ENCODE measurements at regions not wholly inside any gene's neighbourhood (a gene's known extent, or its start where the extent isn't known, plus 50 kb on each side); places are given as distances from the start of the nearest gene placed in this dataset.

DNA sequence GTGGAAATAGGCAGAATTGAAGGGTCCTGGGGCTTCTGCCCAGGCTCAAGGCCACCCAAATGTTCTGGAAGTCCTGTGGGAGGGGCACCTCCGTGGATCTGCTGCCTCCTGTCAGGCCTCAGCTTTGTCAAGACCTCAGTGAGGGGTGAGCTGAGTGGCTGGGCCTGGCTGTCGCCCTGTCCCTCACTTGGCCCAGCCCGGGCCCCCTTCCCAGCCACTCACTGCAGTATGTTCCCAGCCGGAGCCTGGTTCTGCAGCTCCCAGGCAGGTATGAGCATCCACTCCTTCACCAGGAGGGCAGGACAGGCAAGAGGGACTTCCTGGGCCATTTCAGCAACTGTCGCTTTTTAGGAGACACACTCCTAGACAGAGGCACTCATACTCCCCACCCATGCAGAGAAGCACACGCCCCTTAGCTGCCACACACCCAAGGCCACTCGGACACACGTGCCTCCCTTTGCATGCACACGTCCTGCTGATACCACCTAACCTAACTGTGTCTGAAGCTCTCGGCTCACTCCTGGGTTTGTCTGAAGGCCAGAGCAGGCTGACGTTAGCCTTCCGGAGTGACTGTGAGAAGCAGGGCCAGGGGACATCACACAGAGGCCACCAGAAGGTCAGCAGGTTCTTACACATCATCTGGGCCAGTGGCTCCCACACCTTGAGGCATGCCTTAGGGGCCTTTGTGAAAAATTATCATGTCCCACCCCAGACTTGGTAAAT, 72.2 kb upstream of the COL13A1 start:
- ATAC-seq (replicated peaks) (no peak), DNase-seq (no peak)
- Mint-ChIP-seq H3K4me3 (no peak overlapping the region), H3K36me3 (no peaks in the 10 kb centered on the region), H3K27ac (no peak overlapping the region), H3K4me1 (no peaks in the 10 kb centered on the region), H3K9me3 (no peaks in the 10 kb centered on the region), H3K27me3 (peaks cover 0 to 3% of the 10 kb centered on the region in 2 donors)

- H3K4me1 Mint-ChIP-seq: no peaks in the 10 kb centered on the region
- H3K36me3 Mint-ChIP-seq: no peaks in the 10 kb centered on the region
- DNase-seq (no peak), ATAC-seq (replicated peaks) (no peak)
- no peak overlapping the region for H3K4me3 Mint-ChIP-seq
- no peak overlapping the region for H3K27ac Mint-ChIP-seq
- peaks cover 0 to 3% of the 10 kb centered on the region in 2 donors for H3K27me3 Mint-ChIP-seq
- no peaks in the 10 kb centered on the region for H3K9me3 Mint-ChIP-seq
Measured at GRCh38 chr10:69730251-69731156, 71.2 kb upstream of the COL13A1 start.

DNA sequence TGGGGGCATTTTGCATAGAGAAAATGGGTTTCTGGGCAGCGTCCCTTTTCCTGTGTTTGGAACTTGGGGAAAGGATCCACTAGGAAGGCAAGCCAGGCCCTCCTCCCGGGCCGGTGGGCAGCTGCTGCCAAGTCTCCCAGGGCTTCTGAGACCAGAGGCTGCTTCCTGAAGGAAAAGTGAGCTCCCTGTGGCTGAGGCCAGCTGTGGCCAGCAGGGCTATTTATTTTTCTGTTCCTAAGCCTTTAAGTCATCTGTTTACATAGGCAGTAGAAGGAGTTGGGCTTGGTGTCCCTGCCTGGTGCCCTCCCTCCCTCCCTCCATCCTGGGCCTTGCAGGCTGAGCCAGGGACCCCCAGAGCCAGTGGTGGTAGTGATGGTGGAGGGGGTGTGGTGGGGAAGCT, 70.5 kb upstream of the COL13A1 start:
- H3K4me1 Mint-ChIP-seq: no peaks in the 10 kb centered on the region
- no peak for DNase-seq

GRCh38 chr10:69731698-69732097, 70.0 kb upstream of the COL13A1 start:
- Mint-ChIP-seq H3K36me3 (no peaks in the 10 kb centered on the region), H3K4me1 (no peaks in the 10 kb centered on the region), H3K4me3 (no peak overlapping the region), H3K9me3 (no peaks in the 10 kb centered on the region), H3K27me3 (peaks cover 0 to 3% of the 10 kb centered on the region in 2 donors), H3K27ac (no peak overlapping the region)
- DNase-seq: no peak
- no peak for ATAC-seq (replicated peaks)

More for the DNA sequence above, 70.5 kb upstream of the COL13A1 start:
- ATAC-seq (replicated peaks): no peak
- H3K27me3 Mint-ChIP-seq: peaks cover 0 to 3% of the 10 kb centered on the region in 2 donors
- H3K4me3 Mint-ChIP-seq: no peak overlapping the region
- no peak overlapping the region for H3K27ac Mint-ChIP-seq
- H3K36me3 Mint-ChIP-seq: no peaks in the 10 kb centered on the region
- no peaks in the 10 kb centered on the region for H3K9me3 Mint-ChIP-seq

DNA sequence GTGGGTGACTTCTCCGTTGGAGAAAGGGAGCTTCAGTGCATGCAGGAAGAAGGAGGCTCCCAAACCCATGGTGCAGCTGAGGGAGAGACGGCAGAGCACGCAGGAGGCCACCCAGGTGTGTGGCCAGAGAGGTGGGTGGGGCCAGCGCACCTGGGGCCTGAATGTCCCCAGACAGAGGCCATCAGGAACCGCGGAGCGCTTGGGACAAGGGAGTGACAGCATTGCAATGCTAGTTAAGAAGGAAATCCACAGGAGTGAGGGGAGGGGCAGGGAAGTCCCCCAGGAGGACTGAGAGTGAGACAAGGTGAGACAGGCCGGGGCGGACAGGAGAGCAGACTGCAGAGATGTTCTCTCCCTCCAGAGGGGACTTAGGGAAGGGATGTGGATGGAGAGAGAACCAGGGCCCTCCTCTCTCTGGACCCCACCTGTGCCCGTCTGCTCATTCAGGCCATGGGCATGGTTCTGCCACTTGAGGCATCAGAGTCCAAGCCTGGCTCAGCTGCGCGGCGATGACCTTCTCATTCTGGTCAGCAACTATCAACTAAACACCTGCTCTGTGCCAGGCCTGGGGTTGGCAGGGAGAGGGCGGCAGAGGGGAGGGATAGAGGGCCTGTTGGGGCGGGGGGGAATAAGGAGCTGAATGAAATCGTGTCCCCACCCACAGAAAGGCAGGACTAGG, 69.4 kb upstream of the COL13A1 start:
- no peaks in the 10 kb centered on the region for H3K36me3 Mint-ChIP-seq
- H3K4me1 Mint-ChIP-seq: no peaks in the 10 kb centered on the region
- ATAC-seq (replicated peaks): no peak
- H3K27me3 Mint-ChIP-seq: peaks cover 0 to 7% of the 10 kb centered on the region in 2 donors
- H3K27ac Mint-ChIP-seq: no peak overlapping the region
- H3K9me3 Mint-ChIP-seq: no peaks in the 10 kb centered on the region
- no peak overlapping the region for H3K4me3 Mint-ChIP-seq
- no peak for DNase-seq

GRCh38 chr10:69732826-69733150, 68.9 kb upstream of the COL13A1 start:
- Mint-ChIP-seq H3K27ac (no peak overlapping the region), H3K36me3 (no peaks in the 10 kb centered on the region), H3K4me3 (no peak overlapping the region), H3K27me3 (peaks cover 0 to 8% of the 10 kb centered on the region in 2 donors), H3K4me1 (no peaks in the 10 kb centered on the region), H3K9me3 (no peaks in the 10 kb centered on the region)
- ATAC-seq (replicated peaks) (no peak), DNase-seq (no peak)

DNA sequence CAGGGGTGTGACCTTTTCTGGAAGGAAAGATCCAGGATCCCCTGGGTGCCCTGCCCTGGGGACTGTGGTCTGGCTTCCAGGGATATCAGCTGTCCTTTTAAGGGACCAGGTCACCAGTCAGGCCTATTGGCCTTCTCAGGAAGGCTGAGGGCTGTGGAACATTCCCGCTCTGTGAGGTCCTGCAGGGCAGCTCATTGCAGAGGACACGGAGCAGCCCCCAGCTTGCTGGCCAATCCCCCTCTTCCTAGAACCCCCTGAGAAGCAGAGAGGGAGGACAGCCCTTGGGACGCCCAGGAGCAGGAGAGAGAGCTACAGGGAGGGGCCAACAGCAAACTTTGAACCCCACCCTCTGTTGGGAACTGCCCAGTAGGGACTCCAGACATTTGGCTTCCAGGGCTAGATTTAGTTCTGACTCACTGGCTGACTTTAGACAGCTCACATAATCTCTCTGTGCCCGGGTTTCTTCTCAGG, 67.9 kb upstream of the COL13A1 start:
- no peak overlapping the region for H3K4me3 Mint-ChIP-seq
- no peaks in the 10 kb centered on the region for H3K4me1 Mint-ChIP-seq
- H3K27me3 Mint-ChIP-seq: peaks cover 0 to 8% of the 10 kb centered on the region in 2 donors
- no peaks in the 10 kb centered on the region for H3K36me3 Mint-ChIP-seq
- H3K27ac Mint-ChIP-seq: no peak overlapping the region
- ATAC-seq (replicated peaks) (no peak), DNase-seq (no peak)
- no peaks in the 10 kb centered on the region for H3K9me3 Mint-ChIP-seq

- H3K36me3 Mint-ChIP-seq: no peaks in the 10 kb centered on the region
- H3K4me1 Mint-ChIP-seq: no peaks in the 10 kb centered on the region
- H3K27me3 Mint-ChIP-seq: peaks cover 0 to 8% of the 10 kb centered on the region in 2 donors
- ATAC-seq (replicated peaks) (no peak), DNase-seq (no peak)
- H3K9me3 Mint-ChIP-seq: no peaks in the 10 kb centered on the region
- H3K4me3 Mint-ChIP-seq: no peak overlapping the region
- H3K27ac Mint-ChIP-seq: no peak overlapping the region
Measured at GRCh38 chr10:69734416-69734796, 67.3 kb upstream of the COL13A1 start.

- DNase-seq: no peak
- no peak overlapping the region for H3K4me3 Mint-ChIP-seq
- H3K27me3 Mint-ChIP-seq: peaks cover 0 to 8% of the 10 kb centered on the region in 2 donors
Measured at GRCh38 chr10:69734797-69735468, 66.8 kb upstream of the COL13A1 start.

GRCh38 chr10:69736886-69737641, 64.6 kb upstream of the COL13A1 start:
- H3K27me3 Mint-ChIP-seq: peaks cover 0 to 12% of the 10 kb centered on the region in 2 donors
- no peak for DNase-seq
- no peaks in the 10 kb centered on the region for H3K36me3 Mint-ChIP-seq

More at GRCh38 chr10:69734797-69735468, 66.8 kb upstream of the COL13A1 start:
- Mint-ChIP-seq H3K9me3 (no peaks in the 10 kb centered on the region), H3K4me1 (no peaks in the 10 kb centered on the region), H3K36me3 (no peaks in the 10 kb centered on the region), H3K27ac (no peak overlapping the region)
- ATAC-seq (replicated peaks): no peak

DNA sequence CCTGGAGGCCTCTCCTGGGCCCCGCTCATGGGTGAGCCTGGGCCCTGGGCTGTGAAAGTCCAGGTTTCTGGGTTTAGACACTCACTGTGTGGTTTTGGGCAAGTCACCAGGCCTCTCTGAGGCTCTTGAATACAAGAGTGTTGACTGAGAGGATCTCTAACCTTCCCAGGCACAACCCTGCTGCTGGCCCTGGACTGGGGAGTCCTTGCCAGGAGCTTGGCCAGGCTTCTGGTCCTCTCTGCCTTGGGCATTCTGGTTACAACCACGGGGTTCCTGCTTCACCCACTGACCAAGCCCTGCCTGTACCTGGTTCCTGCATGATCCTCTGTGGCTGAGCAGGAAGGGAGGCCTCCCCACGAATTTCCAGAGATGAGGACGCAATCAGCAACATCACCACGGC, 63.6 kb upstream of the COL13A1 start:
- H3K9me3 Mint-ChIP-seq: no peaks in the 10 kb centered on the region
- no peak overlapping the region for H3K27ac Mint-ChIP-seq
- no peaks in the 10 kb centered on the region for H3K36me3 Mint-ChIP-seq
- H3K4me1 Mint-ChIP-seq: no peaks in the 10 kb centered on the region
- peaks cover 0 to 14% of the 10 kb centered on the region in 2 donors for H3K27me3 Mint-ChIP-seq
- no peak overlapping the region for H3K4me3 Mint-ChIP-seq
- DNase-seq: no peak
- ATAC-seq (replicated peaks): no peak

More at GRCh38 chr10:69736886-69737641, 64.6 kb upstream of the COL13A1 start:
- Mint-ChIP-seq H3K4me3 (no peak overlapping the region), H3K9me3 (no peaks in the 10 kb centered on the region), H3K27ac (no peak overlapping the region), H3K4me1 (no peaks in the 10 kb centered on the region)
- ATAC-seq (replicated peaks): no peak

DNA sequence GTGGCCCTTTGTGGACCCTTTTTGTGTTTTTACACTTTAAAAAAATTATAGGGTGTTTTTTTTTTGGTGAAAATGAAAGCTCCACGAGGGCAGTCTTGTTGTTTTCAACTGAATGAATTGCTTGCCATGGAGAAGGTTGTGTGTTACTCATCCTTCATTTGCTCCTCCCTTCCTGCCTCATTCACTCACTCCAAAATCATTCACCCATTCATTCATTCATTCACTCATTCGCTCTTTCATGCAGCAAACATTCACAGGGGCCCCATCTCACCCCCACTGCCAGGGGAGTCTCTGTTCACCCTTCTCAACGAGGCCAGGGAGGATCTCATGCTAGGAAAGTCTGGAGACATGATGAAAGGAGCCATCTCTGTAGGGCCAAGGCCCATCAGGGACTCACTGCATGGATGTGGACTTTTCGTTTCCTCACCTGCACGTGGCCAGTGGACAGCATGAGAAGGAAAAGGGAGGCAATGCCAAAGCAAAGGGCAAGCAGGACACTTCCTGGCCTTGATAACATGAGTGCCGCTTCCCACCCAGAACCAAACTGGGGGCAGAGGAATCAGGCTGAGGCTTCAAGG, 62.8 kb upstream of the COL13A1 start:
- H3K4me3 Mint-ChIP-seq: no peak overlapping the region
- H3K4me1 Mint-ChIP-seq: no peaks in the 10 kb centered on the region
- ATAC-seq (replicated peaks) (no peak), DNase-seq (no peak)
- no peak overlapping the region for H3K27ac Mint-ChIP-seq
- H3K27me3 Mint-ChIP-seq: peaks cover 0 to 18% of the 10 kb centered on the region in 2 donors
- H3K36me3 Mint-ChIP-seq: no peaks in the 10 kb centered on the region
- no peaks in the 10 kb centered on the region for H3K9me3 Mint-ChIP-seq

- no peak for ATAC-seq (replicated peaks)
- no peak overlapping the region for H3K4me3 Mint-ChIP-seq
Measured at GRCh38 chr10:69739634-69740033, 62.1 kb upstream of the COL13A1 start.

More at GRCh38 chr10:69739634-69740033, 62.1 kb upstream of the COL13A1 start:
- DNase-seq: no peak
- Mint-ChIP-seq H3K27ac (no peak overlapping the region), H3K9me3 (no peaks in the 10 kb centered on the region), H3K36me3 (no peaks in the 10 kb centered on the region), H3K4me1 (no peaks in the 10 kb centered on the region), H3K27me3 (peaks cover 4 to 19% of the 10 kb centered on the region in 2 donors)

All from stimulated activated naive B cell treated with anti-CD40 and anti-IgM and Interleukin-4, amounts not matched to agents 10 μg/mL and 1 μg/mL and 100 μg/mL, for 72 hours (primary cell).